ENCODE measurements at regions not wholly inside any gene's neighbourhood (a gene's known extent, or its start where the extent isn't known, plus 50 kb on each side); places are given as distances from the start of the nearest gene placed in this dataset.

DNA sequence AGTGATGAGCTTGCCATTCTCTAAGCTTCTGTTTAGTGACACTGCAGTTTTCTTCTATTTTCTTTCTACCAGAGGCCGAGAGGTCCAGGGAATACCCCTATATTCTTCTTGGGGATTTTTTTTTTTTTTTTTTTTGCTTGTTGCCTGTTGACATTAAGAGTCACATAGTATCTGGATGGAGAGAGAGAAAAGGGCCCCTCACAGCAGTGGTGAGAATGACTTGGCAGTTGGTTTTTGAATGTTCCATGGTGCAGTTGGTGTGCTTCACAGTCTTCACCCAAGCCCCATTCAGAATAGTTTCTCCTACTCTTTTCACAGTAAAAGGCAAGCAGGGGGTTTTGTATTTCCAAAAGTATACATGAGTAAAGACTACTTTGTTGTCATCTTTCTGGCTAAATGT, 577.9 kb downstream of the LMO7 start:
- H4K91ac ChIP-seq (ENCODE audit: low read depth, low read length) = no peak overlapping the region
- H3K9me3 ChIP-seq (ENCODE audit: insufficient read depth, low read depth, low read length) = no peaks in the 10 kb centered on the region
- H3K27ac ChIP-seq (ENCODE audit: low read depth, low read length) = no peak overlapping the region
- H2BK120ac ChIP-seq (ENCODE audit: insufficient read depth, low read length, poor library complexity) = no peak overlapping the region
- no peaks in the 10 kb centered on the region for H3K36me3 ChIP-seq (ENCODE audit: control insufficient read depth in 1 of 2, insufficient read depth in 2 of 2, low read length in 2 of 2)
- no peak overlapping the region for H4K12ac ChIP-seq (ENCODE audit: low read depth, low read length)
- no peak overlapping the region for H3K9ac ChIP-seq (ENCODE audit: low read length)
- no peaks in the 10 kb centered on the region for H3K4me1 ChIP-seq (ENCODE audit: control insufficient read depth in 1 of 2, insufficient read depth in 2 of 2, low read length in 2 of 2)
- no peak for DNase-seq
- H4K8ac ChIP-seq (ENCODE audit: low read depth, low read length) = no peak overlapping the region
- WGBS (ENCODE audit: extremely low coverage, insufficient coverage, insufficient read length) = no CpG with 5 or more reads among the region's 1 CpG
- no peak overlapping the region for H2AK5ac ChIP-seq (ENCODE audit: low read length)
- H3K4me3 ChIP-seq (ENCODE audit: low read depth, low read length) = no peak overlapping the region
- no peak overlapping the region for H3K18ac ChIP-seq (ENCODE audit: low read length)
- no peak overlapping the region for H2BK5ac ChIP-seq (ENCODE audit: low read depth, low read length, poor library complexity)
- no peak overlapping the region for H3K14ac ChIP-seq (ENCODE audit: low read length)
- no peak overlapping the region for H3K23ac ChIP-seq (ENCODE audit: low read length)
- H3K27me3 ChIP-seq (ENCODE audit: insufficient read depth, low read length) = no peaks in the 10 kb centered on the region
- H3K4me2 ChIP-seq (ENCODE audit: low read length) = no peak overlapping the region
- no peak overlapping the region for H2AFZ ChIP-seq (ENCODE audit: insufficient read depth, low read length, poor library complexity)
- H3K4ac ChIP-seq (ENCODE audit: low read depth, low read length) = no peak overlapping the region
- H2BK12ac ChIP-seq (ENCODE audit: low read length) = no peak overlapping the region
- H3K79me2 ChIP-seq (ENCODE audit: control insufficient read depth, insufficient read depth, low read length, poor library complexity) = no peaks in the 10 kb centered on the region
- H3K79me1 ChIP-seq (ENCODE audit: low read length) = no peaks in the 10 kb centered on the region

DNA sequence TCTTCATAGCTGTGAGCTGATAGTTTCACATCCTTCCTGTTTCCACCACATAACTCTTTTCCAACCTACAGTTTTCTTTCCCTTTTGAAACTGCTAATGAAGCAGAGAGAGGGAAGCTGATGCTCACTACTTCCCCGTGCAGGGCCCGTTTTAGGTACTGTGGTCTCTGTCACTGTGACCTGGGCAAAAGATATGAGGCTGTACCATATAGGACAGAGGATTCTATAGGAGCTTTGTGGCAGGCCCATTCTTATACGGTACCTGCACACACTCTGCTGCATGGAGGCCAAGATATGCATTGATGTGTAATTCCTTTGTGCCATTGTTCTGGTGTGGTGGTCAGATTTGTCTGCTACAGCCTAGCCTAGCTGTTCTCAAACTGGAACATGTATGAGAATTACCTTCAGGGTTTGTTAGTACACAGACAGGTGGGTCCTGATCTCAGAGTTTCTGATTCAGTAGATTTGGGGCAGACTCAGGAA, 577.3 kb downstream of the LMO7 start:
- Histone ChIP-seq H3K23ac (ENCODE audit: low read length) (no peak overlapping the region), H2BK12ac (ENCODE audit: low read length) (no peak overlapping the region), H2BK5ac (ENCODE audit: low read depth, low read length, poor library complexity) (no peak overlapping the region), H3K79me2 (ENCODE audit: control insufficient read depth, insufficient read depth, low read length, poor library complexity) (no peaks in the 10 kb centered on the region), H3K9ac (ENCODE audit: low read length) (no peak overlapping the region), H3K36me3 (ENCODE audit: control insufficient read depth in 1 of 2, insufficient read depth in 2 of 2, low read length in 2 of 2) (no peaks in the 10 kb centered on the region), H4K91ac (ENCODE audit: low read depth, low read length) (no peak overlapping the region), H3K27ac (ENCODE audit: low read depth, low read length) (no peak overlapping the region), H3K4me1 (ENCODE audit: control insufficient read depth in 1 of 2, insufficient read depth in 2 of 2, low read length in 2 of 2) (no peaks in the 10 kb centered on the region), H4K12ac (ENCODE audit: low read depth, low read length) (no peak overlapping the region), H3K14ac (ENCODE audit: low read length) (no peak overlapping the region), H3K27me3 (ENCODE audit: insufficient read depth, low read length) (no peaks in the 10 kb centered on the region), H3K9me3 (ENCODE audit: insufficient read depth, low read depth, low read length) (no peaks in the 10 kb centered on the region), H2AK5ac (ENCODE audit: low read length) (no peak overlapping the region), H2BK120ac (ENCODE audit: insufficient read depth, low read length, poor library complexity) (no peak overlapping the region), H3K18ac (ENCODE audit: low read length) (no peak overlapping the region), H3K4me2 (ENCODE audit: low read length) (no peak overlapping the region), H2AFZ (ENCODE audit: insufficient read depth, low read length, poor library complexity) (no peak overlapping the region), H3K4ac (ENCODE audit: low read depth, low read length) (no peak overlapping the region), H3K4me3 (ENCODE audit: low read depth, low read length) (no peak overlapping the region), H3K79me1 (ENCODE audit: low read length) (no peaks in the 10 kb centered on the region), H4K8ac (ENCODE audit: low read depth, low read length) (no peak overlapping the region)
- no peak for DNase-seq
- WGBS (ENCODE audit: extremely low coverage, insufficient coverage, insufficient read length) = no CpG with 5 or more reads among the region's 3 CpGs

DNA sequence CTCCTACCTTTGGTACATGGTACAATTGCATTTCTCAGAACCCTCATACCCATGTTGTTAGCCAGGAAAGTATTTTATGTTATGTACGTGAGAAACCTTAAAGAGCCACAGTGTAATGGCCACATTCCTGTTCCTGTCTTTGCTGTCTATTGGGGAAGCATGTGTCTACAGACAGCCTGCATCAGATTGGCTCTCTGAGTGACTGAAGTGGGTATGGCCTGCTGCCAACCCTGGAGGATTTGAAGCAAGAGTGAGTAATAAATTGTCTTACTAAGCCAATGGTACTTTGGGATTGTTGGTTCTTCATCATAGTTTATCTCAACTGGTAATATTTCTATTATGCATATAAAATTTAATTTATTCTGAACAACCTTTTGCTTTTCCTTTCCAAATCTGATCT, 574.1 kb downstream of the LMO7 start:
- Histone ChIP-seq H2AFZ (ENCODE audit: insufficient read depth, low read length, poor library complexity) (no peak overlapping the region), H2AK5ac (ENCODE audit: low read length) (no peak overlapping the region), H3K36me3 (ENCODE audit: control insufficient read depth in 1 of 2, insufficient read depth in 2 of 2, low read length in 2 of 2) (no peaks in the 10 kb centered on the region), H4K91ac (ENCODE audit: low read depth, low read length) (no peak overlapping the region), H2BK5ac (ENCODE audit: low read depth, low read length, poor library complexity) (no peak overlapping the region), H3K4ac (ENCODE audit: low read depth, low read length) (no peak overlapping the region), H4K12ac (ENCODE audit: low read depth, low read length) (no peak overlapping the region), H3K23ac (ENCODE audit: low read length) (no peak overlapping the region), H2BK120ac (ENCODE audit: insufficient read depth, low read length, poor library complexity) (no peak overlapping the region), H3K4me2 (ENCODE audit: low read length) (no peak overlapping the region), H3K27me3 (ENCODE audit: insufficient read depth, low read length) (no peaks in the 10 kb centered on the region), H2BK12ac (ENCODE audit: low read length) (no peak overlapping the region), H3K9me3 (ENCODE audit: insufficient read depth, low read depth, low read length) (no peaks in the 10 kb centered on the region), H3K27ac (ENCODE audit: low read depth, low read length) (no peak overlapping the region), H3K9ac (ENCODE audit: low read length) (no peak overlapping the region), H3K4me1 (ENCODE audit: control insufficient read depth in 1 of 2, insufficient read depth in 2 of 2, low read length in 2 of 2) (no peaks in the 10 kb centered on the region), H3K79me1 (ENCODE audit: low read length) (no peaks in the 10 kb centered on the region), H3K4me3 (ENCODE audit: low read depth, low read length) (no peak overlapping the region), H3K14ac (ENCODE audit: low read length) (no peak overlapping the region), H3K18ac (ENCODE audit: low read length) (no peak overlapping the region), H3K79me2 (ENCODE audit: control insufficient read depth, insufficient read depth, low read length, poor library complexity) (no peaks in the 10 kb centered on the region), H4K8ac (ENCODE audit: low read depth, low read length) (no peak overlapping the region)
- no CpG with 5 or more reads among the region's 1 CpG for WGBS (ENCODE audit: extremely low coverage, insufficient coverage, insufficient read length)
- DNase-seq = no peak

DNA sequence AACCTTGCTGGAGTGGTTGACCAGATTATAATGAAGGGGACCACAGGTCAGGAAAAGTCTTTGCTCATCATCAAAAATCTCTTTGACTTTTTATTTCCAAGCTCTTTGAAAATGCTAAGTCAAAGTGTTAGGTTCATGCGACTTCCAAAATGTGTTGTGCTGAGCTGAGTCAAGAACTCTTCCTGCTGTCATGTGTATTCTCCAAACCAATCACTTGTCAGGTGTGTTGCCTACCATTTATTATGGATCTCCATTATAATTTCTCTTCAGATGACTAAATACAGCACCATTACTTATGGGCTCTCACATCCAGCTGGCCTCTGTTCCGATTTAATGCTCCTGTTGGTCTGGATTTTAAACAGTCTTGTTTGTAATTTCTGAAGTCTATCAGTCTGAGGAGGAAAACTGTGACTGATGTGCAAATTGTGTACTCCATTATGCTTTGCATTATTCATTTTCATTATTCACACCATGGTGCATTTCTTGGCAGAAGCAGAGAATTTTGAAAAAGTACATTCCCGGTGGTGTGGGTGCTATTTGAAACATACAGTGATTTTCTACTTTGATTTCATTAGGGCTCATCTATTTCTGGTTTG, 562.5 kb downstream of the LMO7 start:
- Histone ChIP-seq H3K18ac (ENCODE audit: low read length) (no peak overlapping the region), H2BK5ac (ENCODE audit: low read depth, low read length, poor library complexity) (no peak overlapping the region), H4K12ac (ENCODE audit: low read depth, low read length) (no peak overlapping the region), H2BK120ac (ENCODE audit: insufficient read depth, low read length, poor library complexity) (no peak overlapping the region), H3K27me3 (ENCODE audit: insufficient read depth, low read length) (no peaks in the 10 kb centered on the region), H3K14ac (ENCODE audit: low read length) (no peak overlapping the region), H3K4me3 (ENCODE audit: low read depth, low read length) (no peak overlapping the region), H3K27ac (ENCODE audit: low read depth, low read length) (no peak overlapping the region), H3K4ac (ENCODE audit: low read depth, low read length) (no peak overlapping the region), H3K4me2 (ENCODE audit: low read length) (no peak overlapping the region), H4K91ac (ENCODE audit: low read depth, low read length) (no peak overlapping the region), H3K9me3 (ENCODE audit: insufficient read depth, low read depth, low read length) (no peaks in the 10 kb centered on the region), H3K9ac (ENCODE audit: low read length) (no peak overlapping the region), H2AFZ (ENCODE audit: insufficient read depth, low read length, poor library complexity) (no peak overlapping the region), H3K4me1 (ENCODE audit: control insufficient read depth in 1 of 2, insufficient read depth in 2 of 2, low read length in 2 of 2) (no peaks in the 10 kb centered on the region), H2AK5ac (ENCODE audit: low read length) (no peak overlapping the region), H3K79me1 (ENCODE audit: low read length) (no peaks in the 10 kb centered on the region), H3K36me3 (ENCODE audit: control insufficient read depth in 1 of 2, insufficient read depth in 2 of 2, low read length in 2 of 2) (no peaks in the 10 kb centered on the region), H3K23ac (ENCODE audit: low read length) (no peak overlapping the region), H3K79me2 (ENCODE audit: control insufficient read depth, insufficient read depth, low read length, poor library complexity) (no peaks in the 10 kb centered on the region), H4K8ac (ENCODE audit: low read depth, low read length) (no peak overlapping the region), H2BK12ac (ENCODE audit: low read length) (no peak overlapping the region)
- WGBS (ENCODE audit: extremely low coverage, insufficient coverage, insufficient read length) = no CpG with 5 or more reads among the region's 3 CpGs
- DNase-seq = no peak

All from trophoblast cell (in vitro differentiated cells and primary cell).